ENCODE measurements at regions not wholly inside any gene's neighbourhood (a gene's known extent, or its start where the extent isn't known, plus 50 kb on each side); places are given as distances from the start of the nearest gene placed in this dataset.

DNA sequence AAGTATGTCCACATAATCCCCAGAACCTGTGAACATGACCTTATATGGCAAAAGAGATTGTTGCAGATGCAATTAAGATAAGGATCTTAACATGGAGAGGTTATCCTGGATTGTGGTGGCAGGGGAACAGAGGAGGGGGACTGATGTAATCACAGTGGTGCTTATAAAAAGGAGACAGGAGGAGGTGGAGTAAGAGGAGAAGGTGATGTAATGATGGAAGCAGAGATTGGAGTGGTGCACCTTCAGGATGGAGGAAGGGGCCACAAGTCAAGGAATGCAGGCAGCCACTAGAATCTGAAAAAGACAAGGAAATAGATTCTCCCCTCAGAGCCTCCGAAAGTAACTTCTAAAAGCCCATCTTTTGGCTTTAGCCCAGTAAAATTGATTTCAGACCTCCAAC is 388.4 kb downstream of the BCOR start:
- Mint-ChIP-seq H3K27ac (ENCODE audit: unreplicated experiment) (no peak overlapping the region), H3K9me3 (ENCODE audit: unreplicated experiment) (no peaks in the 10 kb centered on the region), H3K4me3 (ENCODE audit: unreplicated experiment) (no peak overlapping the region), H3K4me1 (ENCODE audit: low read depth, unreplicated experiment) (no peaks in the 10 kb centered on the region), H3K36me3 (ENCODE audit: insufficient read depth, unreplicated experiment) (no peaks in the 10 kb centered on the region), H3K27me3 (ENCODE audit: insufficient read depth, unreplicated experiment) (no peaks in the 10 kb centered on the region)
- H3K4me3 ChIP-seq (ENCODE audit: low read depth, low read length): no peak overlapping the region
- ChIA-PET POLR2A (no interaction called here), CTCF (no interaction called here)
- H3K36me3 ChIP-seq (ENCODE audit: control insufficient read depth, insufficient read depth, low read length): no peaks in the 10 kb centered on the region
- intact Hi-C loops (cut with micrococcal nuclease; ENCODE audit: unreplicated experiment): no loop called here
- H3K9me3 ChIP-seq: no peaks in the 10 kb centered on the region
- no peaks in the 10 kb centered on the region for H3K27me3 ChIP-seq (replicated peaks; ENCODE audit: control insufficient read depth, insufficient read depth, low read length)
- H3K4me1 ChIP-seq: no peaks in the 10 kb centered on the region
- TF ChIP-seq, protein P1, sequence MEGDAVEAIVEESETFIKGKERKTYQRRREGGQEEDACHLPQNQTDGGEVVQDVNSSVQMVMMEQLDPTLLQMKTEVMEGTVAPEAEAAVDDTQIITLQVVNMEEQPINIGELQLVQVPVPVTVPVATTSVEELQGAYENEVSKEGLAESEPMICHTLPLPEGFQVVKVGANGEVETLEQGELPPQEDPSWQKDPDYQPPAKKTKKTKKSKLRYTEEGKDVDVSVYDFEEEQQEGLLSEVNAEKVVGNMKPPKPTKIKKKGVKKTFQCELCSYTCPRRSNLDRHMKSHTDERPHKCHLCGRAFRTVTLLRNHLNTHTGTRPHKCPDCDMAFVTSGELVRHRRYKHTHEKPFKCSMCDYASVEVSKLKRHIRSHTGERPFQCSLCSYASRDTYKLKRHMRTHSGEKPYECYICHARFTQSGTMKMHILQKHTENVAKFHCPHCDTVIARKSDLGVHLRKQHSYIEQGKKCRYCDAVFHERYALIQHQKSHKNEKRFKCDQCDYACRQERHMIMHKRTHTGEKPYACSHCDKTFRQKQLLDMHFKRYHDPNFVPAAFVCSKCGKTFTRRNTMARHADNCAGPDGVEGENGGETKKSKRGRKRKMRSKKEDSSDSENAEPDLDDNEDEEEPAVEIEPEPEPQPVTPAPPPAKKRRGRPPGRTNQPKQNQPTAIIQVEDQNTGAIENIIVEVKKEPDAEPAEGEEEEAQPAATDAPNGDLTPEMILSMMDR (IDR thresholded peaks at IDR 0.05; ENCODE audit: insufficient read depth in 1 of 2, low read depth in 1 of 2, low read length in 1 of 2, severe bottlenecking in 1 of 2, unreplicated experiment in 1 of 2): no peak
- DNase-seq: no peak
- no TSS peak for BruUV-seq (replicated peaks)

DNA sequence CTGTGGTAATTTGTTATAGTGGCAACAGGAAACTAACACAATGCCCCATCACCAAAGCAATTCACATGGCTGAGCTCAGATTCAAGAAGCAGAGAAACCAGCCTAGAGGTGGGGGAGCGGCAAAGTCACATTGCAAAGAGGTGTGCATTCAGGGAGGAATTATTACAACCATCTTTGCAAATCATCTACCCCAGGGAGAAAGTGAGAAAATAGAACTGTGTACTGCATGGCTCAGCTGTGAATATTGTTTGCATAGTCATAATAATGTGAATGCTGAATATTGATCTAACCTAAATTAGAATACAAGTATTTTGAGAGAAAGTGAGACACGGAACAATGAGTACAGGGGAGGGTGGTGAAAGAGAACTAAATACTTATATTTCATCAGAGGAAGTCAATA is 387.9 kb downstream of the BCOR start:
- Mint-ChIP-seq H3K36me3 (ENCODE audit: insufficient read depth, unreplicated experiment) (no peaks in the 10 kb centered on the region), H3K27me3 (ENCODE audit: insufficient read depth, unreplicated experiment) (no peaks in the 10 kb centered on the region), H3K27ac (ENCODE audit: unreplicated experiment) (no peak overlapping the region), H3K4me1 (ENCODE audit: low read depth, unreplicated experiment) (no peaks in the 10 kb centered on the region), H3K4me3 (ENCODE audit: unreplicated experiment) (no peak overlapping the region), H3K9me3 (ENCODE audit: unreplicated experiment) (no peaks in the 10 kb centered on the region)
- H3K36me3 ChIP-seq (ENCODE audit: control insufficient read depth, insufficient read depth, low read length): no peaks in the 10 kb centered on the region
- CTCF ChIA-PET: no interaction called here
- POLR2A ChIA-PET: no interaction called here
- TF ChIP-seq, protein P1 (IDR thresholded peaks at IDR 0.05; ENCODE audit: insufficient read depth in 1 of 2, low read depth in 1 of 2, low read length in 1 of 2, severe bottlenecking in 1 of 2, unreplicated experiment in 1 of 2): no peak
- H3K9me3 ChIP-seq: no peaks in the 10 kb centered on the region
- no peak overlapping the region for H3K4me3 ChIP-seq (ENCODE audit: low read depth, low read length)
- DNase-seq: no peak
- no peaks in the 10 kb centered on the region for H3K4me1 ChIP-seq
- intact Hi-C loops (cut with micrococcal nuclease; ENCODE audit: unreplicated experiment): no loop called here
- no peaks in the 10 kb centered on the region for H3K27me3 ChIP-seq (replicated peaks; ENCODE audit: control insufficient read depth, insufficient read depth, low read length)
- no TSS peak for BruUV-seq (replicated peaks)

- Mint-ChIP-seq H3K4me1 (ENCODE audit: low read depth, unreplicated experiment) (no peaks in the 10 kb centered on the region), H3K9me3 (ENCODE audit: unreplicated experiment) (no peaks in the 10 kb centered on the region), H3K4me3 (ENCODE audit: unreplicated experiment) (no peak overlapping the region), H3K27ac (ENCODE audit: unreplicated experiment) (no peak overlapping the region), H3K36me3 (ENCODE audit: insufficient read depth, unreplicated experiment) (no peaks in the 10 kb centered on the region), H3K27me3 (ENCODE audit: insufficient read depth, unreplicated experiment) (no peaks in the 10 kb centered on the region)
- Histone ChIP-seq H3K9me3 (no peaks in the 10 kb centered on the region), H3K36me3 (ENCODE audit: control insufficient read depth, insufficient read depth, low read length) (no peaks in the 10 kb centered on the region), H3K4me3 (ENCODE audit: low read depth, low read length) (no peak overlapping the region), H3K27me3 (replicated peaks; ENCODE audit: control insufficient read depth, insufficient read depth, low read length) (no peaks in the 10 kb centered on the region), H3K4me1 (no peaks in the 10 kb centered on the region)
- intact Hi-C loops (cut with micrococcal nuclease; ENCODE audit: unreplicated experiment): no loop called here
- BruUV-seq (replicated peaks): no TSS peak
- ChIA-PET POLR2A (no interaction called here), CTCF (no interaction called here)
- TF ChIP-seq, protein P1 (IDR thresholded peaks at IDR 0.05; ENCODE audit: insufficient read depth in 1 of 2, low read depth in 1 of 2, low read length in 1 of 2, severe bottlenecking in 1 of 2, unreplicated experiment in 1 of 2): no peak
- DNase-seq: no peak
Observed at GRCh38 chrX:39710776-39711175, 387.0 kb downstream of the BCOR start.

Measured in Caco-2 (cell line).